Loucy (cell line): ENCODE measurements at regions not wholly inside any gene's neighbourhood (a gene's known extent, or its start where the extent isn't known, plus 50 kb on each side); places are given as distances from the start of the nearest gene placed in this dataset.

Experiments used
- CTCF ChIP-seq: fragments of 200-600 bp; sonication (generic); conservative IDR thresholded peaks from 2 replicates; pipeline ENCODE4 v1.5.1; 2014; ENCODE audit warnings: mild to moderate bottlenecking, antibody characterized with exemption, low read length
- EZH2phosphoT487 ChIP-seq: fragments of 200-600 bp; IDR thresholded peaks from 2 replicates; pipeline ENCODE4 v1.6.1; 2018; ENCODE audit warnings: antibody characterized with exemption, mild to moderate bottlenecking, moderate library complexity, borderline replicate concordance

- TF ChIP-seq CTCF (no peak), EZH2phosphoT487 (no peak)
These were observed 170.0 kb upstream of the NR5A2 start for GRCh38 chr1:199857516-199857915.
